BLaER1 treated with 17β-estradiol and CSF1 and Interleukin-3, amounts not matched to agents 10 nM and 100 nM (cell line): ENCODE measurements at regions not wholly inside any gene's neighbourhood (a gene's known extent, or its start where the extent isn't known, plus 50 kb on each side); places are given as distances from the start of the nearest gene placed in this dataset.

Experiments used
- H3K27ac ChIP-seq, 11 experiments: shearing (Covaris generic); formaldehyde crosslinking; 2 replicates each; pipeline ENCODE4 v1.8.1; 2022
- H3K27me3 ChIP-seq, 11 experiments: shearing (Covaris generic); formaldehyde crosslinking; 2 replicates each; pipeline ENCODE4 v1.8.1; 2022
- H3K36me3 ChIP-seq, 11 experiments: shearing (Covaris generic); formaldehyde crosslinking; 2 replicates each; pipeline ENCODE4 v1.8.1; 2022
- H3K4me1 ChIP-seq, 10 experiments: shearing (Covaris generic); formaldehyde crosslinking; 2 replicates each; pipeline ENCODE4 v1.8.1; 2022
- H3K4me2 ChIP-seq, 11 experiments: shearing (Covaris generic); formaldehyde crosslinking; 2 replicates each; pipeline ENCODE4 v1.8.1; 2022
- H3K4me3 ChIP-seq, 10 experiments: shearing (Covaris generic); formaldehyde crosslinking; 2 replicates each; pipeline ENCODE4 v1.8.1; 2022
- H3K9ac ChIP-seq, 11 experiments: shearing (Covaris generic); formaldehyde crosslinking; 2 replicates each; pipeline ENCODE4 v1.8.1; 2022
- H3K9me3 ChIP-seq, 11 experiments: shearing (Covaris generic); formaldehyde crosslinking; replicated peaks in 1 of 11; 2 replicates each; pipeline ENCODE4 v1.8.1; 2022
- H4K20me1 ChIP-seq, 11 experiments: shearing (Covaris generic); formaldehyde crosslinking; 2 replicates each; pipeline ENCODE4 v1.8.1; 2022
- Cebpa-rat ChIP-seq, 11 experiments: shearing (Covaris generic); IDR thresholded peaks; 2 replicates each; pipeline ENCODE4 v1.8.1; 2022

- H3K9me3 ChIP-seq = no peaks in the 10 kb centered on the region
These were observed 1073.4 kb downstream of the EFNB2 start for GRCh38 chr13:105462098-105462497.

GRCh38 chr13:105452895-105453294 is 1082.6 kb downstream of the EFNB2 start:
- no peak overlapping the region for H3K4me3 ChIP-seq
- H4K20me1 ChIP-seq = no peaks in the 10 kb centered on the region
- no peak overlapping the region for H3K27ac ChIP-seq
- no peaks in the 10 kb centered on the region for H3K9me3 ChIP-seq
- no peak overlapping the region for H3K4me2 ChIP-seq
- TF ChIP-seq Cebpa-rat (IDR thresholded peaks at IDR 0.05) = no peak
- H3K36me3 ChIP-seq = no peaks in the 10 kb centered on the region
- no peaks in the 10 kb centered on the region for H3K4me1 ChIP-seq
- no peak overlapping the region for H3K9ac ChIP-seq
- no peaks in the 10 kb centered on the region for H3K27me3 ChIP-seq

More at GRCh38 chr13:105462098-105462497, 1073.4 kb downstream of the EFNB2 start:
- Histone ChIP-seq H3K27me3 (no peaks in the 10 kb centered on the region), H3K4me3 (no peak overlapping the region), H3K27ac (no peak overlapping the region), H4K20me1 (no peaks in the 10 kb centered on the region), H3K36me3 (no peaks in the 10 kb centered on the region), H3K9ac (no peak overlapping the region), H3K4me2 (no peak overlapping the region), H3K4me1 (no peaks in the 10 kb centered on the region)
- no peak for TF ChIP-seq Cebpa-rat (IDR thresholded peaks at IDR 0.05)

- no peak for TF ChIP-seq Cebpa-rat (IDR thresholded peaks at IDR 0.05)
- no peak overlapping the region for H3K27ac ChIP-seq
- H3K36me3 ChIP-seq = no peaks in the 10 kb centered on the region
These were observed 1084.7 kb downstream of the EFNB2 start for GRCh38 chr13:105450784-105451183.

GRCh38 chr13:105448811-105449210 is 1086.7 kb downstream of the EFNB2 start:
- no peak for TF ChIP-seq Cebpa-rat (IDR thresholded peaks at IDR 0.05)
- H3K36me3 ChIP-seq = no peaks in the 10 kb centered on the region
- H3K9me3 ChIP-seq = no peaks in the 10 kb centered on the region
- H3K27me3 ChIP-seq = no peaks in the 10 kb centered on the region
- H3K4me1 ChIP-seq = no peaks in the 10 kb centered on the region; a peak in 1 of 20 replicates
- H3K9ac ChIP-seq = no peak overlapping the region
- H3K4me3 ChIP-seq = no peak overlapping the region
- no peaks in the 10 kb centered on the region for H4K20me1 ChIP-seq
- H3K27ac ChIP-seq = no peak overlapping the region
- no peak overlapping the region for H3K4me2 ChIP-seq

More at GRCh38 chr13:105450784-105451183, 1084.7 kb downstream of the EFNB2 start:
- Histone ChIP-seq H3K9ac (no peak overlapping the region), H3K4me2 (no peak overlapping the region), H4K20me1 (no peaks in the 10 kb centered on the region), H3K9me3 (no peaks in the 10 kb centered on the region), H3K27me3 (no peaks in the 10 kb centered on the region), H3K4me1 (no peaks in the 10 kb centered on the region; a peak in 1 of 20 replicates), H3K4me3 (no peak overlapping the region)

- H3K4me3 ChIP-seq = no peak overlapping the region
- H3K4me1 ChIP-seq = no peaks in the 10 kb centered on the region; a peak in 1 of 20 replicates
- no peak overlapping the region for H3K27ac ChIP-seq
- H3K27me3 ChIP-seq = no peaks in the 10 kb centered on the region
- no peak for TF ChIP-seq Cebpa-rat (IDR thresholded peaks at IDR 0.05)
- H3K9me3 ChIP-seq = no peaks in the 10 kb centered on the region
- H3K36me3 ChIP-seq = no peaks in the 10 kb centered on the region
- H3K9ac ChIP-seq = no peak overlapping the region
- H3K4me2 ChIP-seq = no peak overlapping the region
- no peaks in the 10 kb centered on the region for H4K20me1 ChIP-seq
These were observed 1089.3 kb downstream of the EFNB2 start for GRCh38 chr13:105446197-105446596.

GRCh38 chr13:105445796-105446195 is 1089.7 kb downstream of the EFNB2 start:
- Histone ChIP-seq H3K27ac (no peak overlapping the region), H3K4me2 (no peak overlapping the region), H3K27me3 (no peaks in the 10 kb centered on the region), H4K20me1 (no peaks in the 10 kb centered on the region), H3K4me3 (no peak overlapping the region), H3K9ac (no peak overlapping the region), H3K36me3 (no peaks in the 10 kb centered on the region), H3K9me3 (no peaks in the 10 kb centered on the region), H3K4me1 (no peaks in the 10 kb centered on the region; a peak in 1 of 20 replicates)
- TF ChIP-seq Cebpa-rat (IDR thresholded peaks at IDR 0.05) = no peak

- Histone ChIP-seq H3K9me3 (no peaks in the 10 kb centered on the region), H3K27me3 (no peaks in the 10 kb centered on the region), H4K20me1 (no peaks in the 10 kb centered on the region), H3K4me2 (no peak overlapping the region), H3K4me1 (no peaks in the 10 kb centered on the region; a peak in 1 of 20 replicates), H3K36me3 (no peaks in the 10 kb centered on the region), H3K4me3 (no peak overlapping the region), H3K27ac (no peak overlapping the region), H3K9ac (no peak overlapping the region)
- no peak for TF ChIP-seq Cebpa-rat (IDR thresholded peaks at IDR 0.05)
These were observed 1092.3 kb downstream of the EFNB2 start for GRCh38 chr13:105442949-105443699.

- TF ChIP-seq Cebpa-rat (IDR thresholded peaks at IDR 0.05) = no peak
- H3K9ac ChIP-seq = no peak overlapping the region
- H4K20me1 ChIP-seq = no peaks in the 10 kb centered on the region
- no peak overlapping the region for H3K4me2 ChIP-seq
- no peaks in the 10 kb centered on the region for H3K36me3 ChIP-seq
- H3K27me3 ChIP-seq = no peaks in the 10 kb centered on the region
- no peaks in the 10 kb centered on the region for H3K9me3 ChIP-seq
- H3K4me3 ChIP-seq = no peak overlapping the region
- H3K27ac ChIP-seq = no peak overlapping the region
- no peaks in the 10 kb centered on the region; a peak in 1 of 20 replicates for H3K4me1 ChIP-seq
These were observed 1093.4 kb downstream of the EFNB2 start for GRCh38 chr13:105442040-105442439.

- Histone ChIP-seq H3K36me3 (no peaks in the 10 kb centered on the region), H3K27ac (no peak overlapping the region), H3K9me3 (no peaks in the 10 kb centered on the region), H3K4me1 (no peaks in the 10 kb centered on the region; a peak in 1 of 20 replicates), H3K4me3 (no peak overlapping the region), H3K9ac (no peak overlapping the region), H3K4me2 (no peak overlapping the region), H4K20me1 (no peaks in the 10 kb centered on the region), H3K27me3 (no peaks in the 10 kb centered on the region)
- no peak for TF ChIP-seq Cebpa-rat (IDR thresholded peaks at IDR 0.05)
These were observed 1094.3 kb downstream of the EFNB2 start for GRCh38 chr13:105441051-105441750.

- TF ChIP-seq Cebpa-rat (IDR thresholded peaks at IDR 0.05) = no peak
- no peak overlapping the region for H3K4me2 ChIP-seq
- no peak overlapping the region for H3K9ac ChIP-seq
- H3K4me1 ChIP-seq = no peaks in the 10 kb centered on the region
- H3K27ac ChIP-seq = no peak overlapping the region
- H3K27me3 ChIP-seq = no peaks in the 10 kb centered on the region
- no peak overlapping the region for H3K4me3 ChIP-seq
- no peaks in the 10 kb centered on the region for H3K9me3 ChIP-seq
- no peaks in the 10 kb centered on the region for H4K20me1 ChIP-seq
- H3K36me3 ChIP-seq = no peaks in the 10 kb centered on the region
These were observed 1098.5 kb downstream of the EFNB2 start for GRCh38 chr13:105436943-105437342.
